Keratinocyte (primary cell): ENCODE measurements at regions not wholly inside any gene's neighbourhood (a gene's known extent, or its start where the extent isn't known, plus 50 kb on each side); places are given as distances from the start of the nearest gene placed in this dataset.
A peak's percentile ranks its signal among the peaks of the same experiment; 100 is the strongest.

Experiments
- DNase-seq: peaks from one replicate; pipeline ENCODE4 v3.0.0-alpha.2; 2011; ENCODE audit warnings: low read depth, missing footprints, low spot score
- FAIRE-seq: peaks from 2 replicates; lab custom pipeline; 2011; peaks lifted over from hg19 to GRCh38; lab: Jason Lieb, UNC
- H2AFZ ChIP-seq: 2 replicates; pipeline ENCODE4 v1.6.0; 2012; ENCODE audit warnings: low read length, control low read depth, inconsistent platforms; ENCODE audit not compliant: control insufficient read depth
- H3K27ac ChIP-seq: 2 replicates; pipeline ENCODE4 v1.5.1; 2011; ENCODE audit warnings: low read length; ENCODE audit not compliant: control insufficient read depth, insufficient read depth
- H3K27me3 ChIP-seq: 3 replicates; pipeline ENCODE4 v1.6.0; 2011; ENCODE audit warnings: low read length; ENCODE audit not compliant: control insufficient read depth, insufficient read depth; ENCODE audit errors: extremely low read depth
- H3K36me3 ChIP-seq, 2 experiments: 2 replicates in 1 of 2; 3 replicates in 1 of 2; pipeline ENCODE4 v1.5.1; 2011; ENCODE audit warnings: low read length in 2 of 2, mild to moderate bottlenecking in 1 of 2; ENCODE audit not compliant: control insufficient read depth in 2 of 2, insufficient read depth in 2 of 2; ENCODE audit errors: extremely low read depth in 1 of 2
- H3K4me1 ChIP-seq: 3 replicates; pipeline ENCODE4 v1.5.1; 2011; ENCODE audit warnings: low read length; ENCODE audit not compliant: control insufficient read depth, insufficient read depth; ENCODE audit errors: extremely low read depth
- H3K4me2 ChIP-seq: 3 replicates; pipeline ENCODE4 v1.6.0; 2011; ENCODE audit warnings: low read depth, low read length; ENCODE audit not compliant: control insufficient read depth, insufficient read depth; ENCODE audit errors: extremely low read depth
- H3K4me3 ChIP-seq, 3 experiments: fragments of 200-600 bp in 1 of 3; sonication (generic) in 1 of 3; 2 replicates in 2 of 3; 3 replicates in 1 of 3; pipeline ENCODE4 v1.5.1; 2011 to 2016; ENCODE audit warnings: low read length in 3 of 3, mild to moderate bottlenecking in 3 of 3, control low read depth in 2 of 3, inconsistent platforms in 1 of 3, low read depth in 1 of 3, mixed read lengths in 1 of 3, mixed run types in 1 of 3, moderate library complexity in 1 of 3; ENCODE audit not compliant: control insufficient read depth in 2 of 3, insufficient read depth in 2 of 3; ENCODE audit errors: extremely low read depth in 1 of 3
- H3K79me2 ChIP-seq: 2 replicates; pipeline ENCODE4 v1.6.0; 2012; ENCODE audit warnings: low read length; ENCODE audit not compliant: control insufficient read depth, insufficient read depth
- H3K9ac ChIP-seq: 3 replicates; pipeline ENCODE4 v1.6.0; 2011; ENCODE audit warnings: low read length; ENCODE audit not compliant: control insufficient read depth, insufficient read depth; ENCODE audit errors: extremely low read depth
- H3K9me1 ChIP-seq: 3 replicates; pipeline ENCODE4 v1.6.0; 2011; ENCODE audit warnings: low read length; ENCODE audit not compliant: control insufficient read depth, insufficient read depth; ENCODE audit errors: extremely low read depth
- H3K9me3 ChIP-seq: 2 replicates; pipeline ENCODE4 v1.5.1; 2012; ENCODE audit warnings: low read depth, low read length; ENCODE audit not compliant: control insufficient read depth
- H4K20me1 ChIP-seq: 3 replicates; pipeline ENCODE4 v1.6.0; 2011; ENCODE audit warnings: low read length; ENCODE audit not compliant: control insufficient read depth, insufficient read depth; ENCODE audit errors: extremely low read depth
- CTCF ChIP-seq, 3 experiments: IDR thresholded peaks in 1 of 3; conservative IDR thresholded peaks in 1 of 3; optimal IDR thresholded peaks in 1 of 3; 2 replicates in 2 of 3; 3 replicates in 1 of 3; pipeline versions ENCODE3 to v1.5.1; 2011; ENCODE audit warnings: low read length in 3 of 3, mild to moderate bottlenecking in 3 of 3, moderate library complexity in 2 of 3, control low read depth in 1 of 3, inconsistent platforms in 1 of 3; ENCODE audit not compliant: insufficient read depth in 2 of 3; ENCODE audit errors: extremely low read depth in 1 of 3
- EZH2 ChIP-seq: IDR thresholded peaks from one replicate; pipeline ENCODE4 v1.6.1; 2012; ENCODE audit warnings: inconsistent platforms, mild to moderate bottlenecking, low read length, moderate library complexity
- dilution Hi-C: fragments of 300-500 bp; cut with MboI; formaldehyde crosslinking; loops from one replicate; pipeline ENCODE4 v1.7.0; 2020; ENCODE audit warnings: low sequenced_read_pairs; ENCODE audit not compliant: extremely low pct_ligation_motif_present

GRCh38 chr16:51433599-51433998 is 282.5 kb upstream of the SALL1 start:
- H3K27me3 ChIP-seq, result peaks cover 3% of the 10 kb centered on the region
- no peak overlapping the region for H3K9ac ChIP-seq
- no peaks in the 10 kb centered on the region for H4K20me1 ChIP-seq
- H3K4me1 ChIP-seq, result peaks cover 4% of the 10 kb centered on the region
- H3K4me2 ChIP-seq, result no peak overlapping the region
- no peaks in the 10 kb centered on the region for H3K9me3 ChIP-seq
- no peaks in the 10 kb centered on the region for H3K9me1 ChIP-seq
- no peaks in the 10 kb centered on the region for H3K79me2 ChIP-seq
- no peak overlapping the region for H3K27ac ChIP-seq
- no peak overlapping the region for H2AFZ ChIP-seq
- DNase-seq (no peak), FAIRE-seq (no peak)
- dilution Hi-C loops, result no loop called here
- TF ChIP-seq CTCF (optimal IDR thresholded peaks at IDR 0.05 in 1 of 3, IDR thresholded peaks at IDR 0.05 in 1 of 3, conservative IDR thresholded peaks at IDR 0.05 in 1 of 3; ENCODE audit: extremely low read depth in 1 of 3, insufficient read depth in 2 of 3, low read length in 3 of 3), result no peak
- no peak for TF ChIP-seq EZH2
- H3K36me3 ChIP-seq, result no peaks in the 10 kb centered on the region
- no peak overlapping the region for H3K4me3 ChIP-seq

- Histone ChIP-seq H3K79me2 (no peaks in the 10 kb centered on the region), H3K27ac (peak overlapping the region; percentile 17), H3K9me3 (no peaks in the 10 kb centered on the region), H3K9ac (no peak overlapping the region), H3K4me3 (no peak overlapping the region), H3K4me2 (peak overlapping the region; percentile 39), H2AFZ (peak overlapping the region; percentile 56), H3K27me3 (peaks cover 3% of the 10 kb centered on the region), H3K4me1 (peaks cover 4% of the 10 kb centered on the region), H4K20me1 (no peaks in the 10 kb centered on the region), H3K9me1 (no peaks in the 10 kb centered on the region), H3K36me3 (no peaks in the 10 kb centered on the region)
- FAIRE-seq (peak; percentile 95), DNase-seq (peak; percentile 45)
- TF ChIP-seq CTCF (optimal IDR thresholded peaks at IDR 0.05 in 1 of 3, IDR thresholded peaks at IDR 0.05 in 1 of 3, conservative IDR thresholded peaks at IDR 0.05 in 1 of 3; ENCODE audit: extremely low read depth in 1 of 3, insufficient read depth in 2 of 3, low read length in 3 of 3) (no peak), EZH2 (no peak)
- dilution Hi-C loops, result no loop called here
Measured at GRCh38 chr16:51431517-51432241, 280.6 kb upstream of the SALL1 start.
